ENCODE measurements at regions not wholly inside any gene's neighbourhood (a gene's known extent, or its start where the extent isn't known, plus 50 kb on each side); places are given as distances from the start of the nearest gene placed in this dataset.

GRCh38 chr12:71371122-71371521 lies 68.5 kb upstream of the LGR5 start:
- no peak for TF ChIP-seq POLR2A (IDR thresholded peaks at IDR 0.05)
- TF ChIP-seq, protein P1, sequence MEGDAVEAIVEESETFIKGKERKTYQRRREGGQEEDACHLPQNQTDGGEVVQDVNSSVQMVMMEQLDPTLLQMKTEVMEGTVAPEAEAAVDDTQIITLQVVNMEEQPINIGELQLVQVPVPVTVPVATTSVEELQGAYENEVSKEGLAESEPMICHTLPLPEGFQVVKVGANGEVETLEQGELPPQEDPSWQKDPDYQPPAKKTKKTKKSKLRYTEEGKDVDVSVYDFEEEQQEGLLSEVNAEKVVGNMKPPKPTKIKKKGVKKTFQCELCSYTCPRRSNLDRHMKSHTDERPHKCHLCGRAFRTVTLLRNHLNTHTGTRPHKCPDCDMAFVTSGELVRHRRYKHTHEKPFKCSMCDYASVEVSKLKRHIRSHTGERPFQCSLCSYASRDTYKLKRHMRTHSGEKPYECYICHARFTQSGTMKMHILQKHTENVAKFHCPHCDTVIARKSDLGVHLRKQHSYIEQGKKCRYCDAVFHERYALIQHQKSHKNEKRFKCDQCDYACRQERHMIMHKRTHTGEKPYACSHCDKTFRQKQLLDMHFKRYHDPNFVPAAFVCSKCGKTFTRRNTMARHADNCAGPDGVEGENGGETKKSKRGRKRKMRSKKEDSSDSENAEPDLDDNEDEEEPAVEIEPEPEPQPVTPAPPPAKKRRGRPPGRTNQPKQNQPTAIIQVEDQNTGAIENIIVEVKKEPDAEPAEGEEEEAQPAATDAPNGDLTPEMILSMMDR (IDR thresholded peaks at IDR 0.05) = no peak
